ENCODE measurements at regions not wholly inside any gene's neighbourhood (a gene's known extent, or its start where the extent isn't known, plus 50 kb on each side); places are given as distances from the start of the nearest gene placed in this dataset.

GRCh38 chr2:196259507-196260481, 88.4 kb upstream of the STK17B start:
- DNase-seq (peak; percentile 39), ATAC-seq (peak; percentile 86 to 88)
- H3K4me3 Mint-ChIP-seq, result peak overlapping the region; percentile 78
- no peaks in the 10 kb centered on the region for H3K27me3 Mint-ChIP-seq (ENCODE audit: low read depth)
- H3K36me3 Mint-ChIP-seq (ENCODE audit: insufficient read depth), result no peaks in the 10 kb centered on the region
- H3K9me3 Mint-ChIP-seq, result no peaks in the 10 kb centered on the region
- peaks cover 71% of the 10 kb centered on the region for H3K4me1 Mint-ChIP-seq (ENCODE audit: low read depth)

- H3K36me3 Mint-ChIP-seq (ENCODE audit: insufficient read depth), result no peaks in the 10 kb centered on the region
- peaks cover 76% of the 10 kb centered on the region for H3K4me1 Mint-ChIP-seq (ENCODE audit: low read depth)
- no peaks in the 10 kb centered on the region for H3K27me3 Mint-ChIP-seq (ENCODE audit: low read depth)
- H3K9me3 Mint-ChIP-seq, result no peaks in the 10 kb centered on the region
- H3K4me3 Mint-ChIP-seq, result peak overlapping the region; percentile 78
- DNase-seq (no peak), ATAC-seq (peak; percentile 6 to 16)
These were observed 89.2 kb upstream of the STK17B start for GRCh38 chr2:196260546-196260945.

- Mint-ChIP-seq H3K9me3 (no peaks in the 10 kb centered on the region), H3K4me3 (peak overlapping the region; percentile 80), H3K27me3 (ENCODE audit: low read depth) (no peaks in the 10 kb centered on the region), H3K4me1 (ENCODE audit: low read depth) (peaks cover 80% of the 10 kb centered on the region), H3K36me3 (ENCODE audit: insufficient read depth) (no peaks in the 10 kb centered on the region)
- no peak for ATAC-seq
- no peak for DNase-seq
These were observed 91.2 kb upstream of the STK17B start for GRCh38 chr2:196262606-196263005.

GRCh38 chr2:196263181-196263747, 91.9 kb upstream of the STK17B start:
- peaks cover 79% of the 10 kb centered on the region for H3K4me1 Mint-ChIP-seq (ENCODE audit: low read depth)
- no peaks in the 10 kb centered on the region for H3K36me3 Mint-ChIP-seq (ENCODE audit: insufficient read depth)
- no peaks in the 10 kb centered on the region for H3K9me3 Mint-ChIP-seq
- H3K27me3 Mint-ChIP-seq (ENCODE audit: low read depth), result no peaks in the 10 kb centered on the region
- H3K4me3 Mint-ChIP-seq, result peak overlapping the region; percentile 80
- ATAC-seq (peak; percentile 47 to 58), DNase-seq (peak; percentile 24)

- Mint-ChIP-seq H3K4me1 (ENCODE audit: low read depth) (peaks cover 73% of the 10 kb centered on the region), H3K36me3 (ENCODE audit: insufficient read depth) (no peaks in the 10 kb centered on the region), H3K9me3 (no peaks in the 10 kb centered on the region), H3K27me3 (ENCODE audit: low read depth) (no peaks in the 10 kb centered on the region), H3K4me3 (no peak overlapping the region)
- DNase-seq (no peak), ATAC-seq (no peak)
These were observed 95.0 kb upstream of the STK17B start for GRCh38 chr2:196266351-196266750.

- DNase-seq (no peak), ATAC-seq (no peak)
- peaks cover 73% of the 10 kb centered on the region for H3K4me1 Mint-ChIP-seq (ENCODE audit: low read depth)
- H3K27me3 Mint-ChIP-seq (ENCODE audit: low read depth), result no peaks in the 10 kb centered on the region
- no peaks in the 10 kb centered on the region for H3K9me3 Mint-ChIP-seq
- H3K4me3 Mint-ChIP-seq, result no peak overlapping the region
- no peaks in the 10 kb centered on the region for H3K36me3 Mint-ChIP-seq (ENCODE audit: insufficient read depth)
These were observed 95.5 kb upstream of the STK17B start for GRCh38 chr2:196266855-196267254.

GRCh38 chr2:196268025-196268424, 96.6 kb upstream of the STK17B start:
- no peaks in the 10 kb centered on the region for H3K9me3 Mint-ChIP-seq
- no peaks in the 10 kb centered on the region for H3K27me3 Mint-ChIP-seq (ENCODE audit: low read depth)
- no peaks in the 10 kb centered on the region for H3K36me3 Mint-ChIP-seq (ENCODE audit: insufficient read depth)
- H3K4me1 Mint-ChIP-seq (ENCODE audit: low read depth), result peaks cover 64% of the 10 kb centered on the region
- H3K4me3 Mint-ChIP-seq, result peak overlapping the region; percentile 60
- ATAC-seq (peak; percentile 26 to 27), DNase-seq (no peak)

DNA sequence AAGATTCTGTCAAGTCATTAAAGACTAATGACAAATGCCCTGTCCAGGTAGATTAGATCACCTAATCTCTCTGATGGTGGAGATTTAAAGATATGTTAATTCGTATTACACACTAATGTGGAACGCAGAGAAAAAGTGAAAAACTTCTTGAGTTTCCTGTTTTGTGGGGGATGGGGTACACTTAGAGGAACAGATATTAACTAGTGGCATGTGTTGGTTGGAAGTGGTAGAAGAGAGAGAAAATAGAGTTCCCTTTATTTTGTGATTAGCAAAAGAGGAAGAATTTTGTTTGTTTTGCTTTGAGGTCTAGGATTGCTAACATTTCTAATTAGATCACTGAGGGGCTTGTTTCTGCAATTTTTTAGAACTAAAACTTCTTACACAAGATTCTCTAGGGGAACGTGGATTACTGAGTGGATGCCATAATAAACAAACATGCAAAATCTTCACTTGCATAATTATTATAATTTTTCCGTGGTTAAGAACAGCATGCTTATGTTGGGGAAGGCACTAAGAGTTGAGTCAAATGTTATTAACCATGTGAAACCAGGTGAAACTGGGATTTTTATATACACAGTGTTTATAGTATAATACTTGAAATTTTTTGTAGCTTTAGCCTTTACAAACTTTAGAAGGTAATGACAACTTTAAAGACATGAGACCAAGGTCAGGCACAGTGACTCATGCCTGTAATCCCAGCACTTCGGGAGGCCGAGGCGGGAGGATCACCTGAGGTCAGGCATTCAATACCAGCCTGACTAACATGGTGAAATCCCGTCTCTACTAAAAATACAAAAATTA, 97.4 kb upstream of the STK17B start:
- Mint-ChIP-seq H3K4me1 (ENCODE audit: low read depth) (peaks cover 60% of the 10 kb centered on the region), H3K9me3 (no peaks in the 10 kb centered on the region), H3K36me3 (ENCODE audit: insufficient read depth) (no peaks in the 10 kb centered on the region), H3K4me3 (peak overlapping the region; percentile 60), H3K27me3 (ENCODE audit: low read depth) (no peaks in the 10 kb centered on the region)
- ATAC-seq (peak; percentile 9 to 48), DNase-seq (no peak)

GRCh38 chr2:196271795-196272194, 100.4 kb upstream of the STK17B start:
- peaks cover 67% of the 10 kb centered on the region for H3K4me1 Mint-ChIP-seq (ENCODE audit: low read depth)
- H3K4me3 Mint-ChIP-seq, result no peak overlapping the region
- no peaks in the 10 kb centered on the region for H3K27me3 Mint-ChIP-seq (ENCODE audit: low read depth)
- ATAC-seq (no peak), DNase-seq (no peak)
- H3K9me3 Mint-ChIP-seq, result no peaks in the 10 kb centered on the region
- H3K36me3 Mint-ChIP-seq (ENCODE audit: insufficient read depth), result no peaks in the 10 kb centered on the region

GRCh38 chr2:196274387-196274809, 103.0 kb upstream of the STK17B start:
- ATAC-seq, result peak; percentile 36 to 56
- no peaks in the 10 kb centered on the region for H3K27me3 Mint-ChIP-seq (ENCODE audit: low read depth)
- no peak for DNase-seq
- peaks cover 62% of the 10 kb centered on the region for H3K4me1 Mint-ChIP-seq (ENCODE audit: low read depth)
- H3K4me3 Mint-ChIP-seq, result no peak overlapping the region
- H3K9me3 Mint-ChIP-seq, result no peaks in the 10 kb centered on the region
- H3K36me3 Mint-ChIP-seq (ENCODE audit: insufficient read depth), result peaks cover 2% of the 10 kb centered on the region

GRCh38 chr2:196275646-196276352, 104.4 kb upstream of the STK17B start:
- H3K4me3 Mint-ChIP-seq, result peak overlapping the region; percentile 74
- no peaks in the 10 kb centered on the region for H3K27me3 Mint-ChIP-seq (ENCODE audit: low read depth)
- DNase-seq (no peak), ATAC-seq (peak; percentile 39 to 57)
- H3K36me3 Mint-ChIP-seq (ENCODE audit: insufficient read depth), result peaks cover 2% of the 10 kb centered on the region
- H3K4me1 Mint-ChIP-seq (ENCODE audit: low read depth), result peaks cover 58% of the 10 kb centered on the region
- H3K9me3 Mint-ChIP-seq, result no peaks in the 10 kb centered on the region

DNA sequence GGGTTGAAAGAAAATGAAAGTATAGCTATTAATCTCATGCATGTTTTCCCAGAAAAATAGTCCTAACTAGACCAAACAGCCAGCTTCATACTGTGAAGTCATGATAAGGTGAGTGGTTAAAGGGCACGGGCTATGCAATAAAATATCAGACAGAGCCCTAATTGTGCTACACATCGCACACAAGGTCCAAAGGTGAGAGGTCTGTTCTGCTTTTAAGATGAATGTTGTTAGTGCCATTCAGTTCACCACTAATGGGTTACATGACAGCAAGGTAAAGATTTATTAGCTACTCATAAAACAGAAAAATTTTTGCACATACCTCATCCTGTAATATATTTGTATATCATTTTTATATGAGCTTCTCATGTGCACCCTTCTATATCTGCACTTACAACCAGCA, 105.0 kb upstream of the STK17B start:
- DNase-seq (no peak), ATAC-seq (peak in 1 of 2 donors; percentile 13)
- H3K27me3 Mint-ChIP-seq (ENCODE audit: low read depth), result no peaks in the 10 kb centered on the region
- H3K4me1 Mint-ChIP-seq (ENCODE audit: low read depth), result peaks cover 57% of the 10 kb centered on the region
- H3K36me3 Mint-ChIP-seq (ENCODE audit: insufficient read depth), result peaks cover 2% of the 10 kb centered on the region
- H3K4me3 Mint-ChIP-seq, result peak overlapping the region; percentile 74
- H3K9me3 Mint-ChIP-seq, result no peaks in the 10 kb centered on the region

GRCh38 chr2:196277002-196277401, 105.6 kb upstream of the STK17B start:
- Mint-ChIP-seq H3K27me3 (ENCODE audit: low read depth) (no peaks in the 10 kb centered on the region), H3K9me3 (no peaks in the 10 kb centered on the region), H3K4me1 (ENCODE audit: low read depth) (peaks cover 53% of the 10 kb centered on the region), H3K36me3 (ENCODE audit: insufficient read depth) (peaks cover 2% of the 10 kb centered on the region), H3K4me3 (no peak overlapping the region)
- ATAC-seq (no peak), DNase-seq (no peak)

- Mint-ChIP-seq H3K4me3 (peak overlapping the region; percentile 54), H3K9me3 (no peaks in the 10 kb centered on the region), H3K4me1 (ENCODE audit: low read depth) (peaks cover 53% of the 10 kb centered on the region), H3K36me3 (ENCODE audit: insufficient read depth) (peaks cover 2% of the 10 kb centered on the region), H3K27me3 (ENCODE audit: low read depth) (no peaks in the 10 kb centered on the region)
- DNase-seq (peak; percentile 51), ATAC-seq (peak; percentile 54 to 72)
These were observed 107.1 kb upstream of the STK17B start for GRCh38 chr2:196278491-196278911.
